ENCODE measurements at regions not wholly inside any gene's neighbourhood (a gene's known extent, or its start where the extent isn't known, plus 50 kb on each side); places are given as distances from the start of the nearest gene placed in this dataset.

- TF ChIP-seq CTCF (optimal IDR thresholded peaks at IDR 0.05 in 1 of 3, IDR thresholded peaks at IDR 0.05 in 1 of 3, conservative IDR thresholded peaks at IDR 0.05 in 1 of 3; ENCODE audit: extremely low read depth in 1 of 3, insufficient read depth in 2 of 3, low read length in 3 of 3) = no peak
- TF ChIP-seq EZH2 (IDR thresholded peaks at IDR 0.05; ENCODE audit: low read length) = no peak
These were observed 274.3 kb upstream of the FAR2 start for GRCh38 chr12:28874758-28875157.

Data from keratinocyte (primary cell).